ENCODE measurements at regions not wholly inside any gene's neighbourhood (a gene's known extent, or its start where the extent isn't known, plus 50 kb on each side); places are given as distances from the start of the nearest gene placed in this dataset.
A peak's percentile ranks its signal among the peaks of the same experiment; 100 is the strongest.

DNA sequence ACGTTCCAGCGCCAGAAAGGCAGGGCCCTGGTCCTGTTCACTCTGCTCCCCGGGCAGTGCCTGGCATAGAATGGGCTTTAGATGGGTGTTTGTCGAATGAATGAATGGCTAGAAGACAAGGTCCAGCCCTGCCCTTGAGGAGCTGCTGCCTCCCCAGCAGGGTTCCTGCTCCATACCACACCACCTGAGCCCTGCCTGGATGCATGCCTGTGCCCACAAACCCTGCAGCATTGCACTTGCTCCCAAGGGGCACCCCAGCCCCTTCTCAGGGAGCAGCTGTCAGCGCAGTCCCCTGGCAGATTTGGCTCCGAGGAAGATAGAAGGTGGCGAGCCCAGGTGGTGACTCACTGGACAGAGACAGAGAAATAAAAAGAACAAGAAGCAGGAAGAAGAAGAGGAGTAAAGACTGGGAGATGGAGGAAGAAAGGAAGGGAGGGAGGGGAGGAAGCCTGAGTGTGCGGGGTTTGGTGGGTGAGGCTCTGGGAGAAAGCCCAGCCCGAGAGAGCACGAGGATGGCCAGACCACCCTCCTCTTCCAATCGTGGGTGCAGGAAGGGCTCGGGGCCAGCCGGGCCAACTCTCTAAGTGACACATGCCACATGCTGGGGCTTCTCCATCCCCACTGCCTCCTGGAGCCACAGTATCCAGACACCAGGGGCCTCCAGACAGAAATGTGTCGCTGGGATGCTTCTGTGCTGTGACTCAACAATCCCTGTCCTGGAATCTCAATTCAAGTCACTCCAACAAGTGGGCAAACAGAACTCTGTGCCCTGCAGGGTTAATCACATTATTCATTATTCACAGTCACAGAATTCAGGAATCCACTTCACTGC is 1474.3 kb downstream of the BRD1 start:
- H3K36me3 ChIP-seq (ENCODE audit: control insufficient read depth, insufficient read depth, low read length), result no peaks in the 10 kb centered on the region
- no peaks in the 10 kb centered on the region for H3K27me3 ChIP-seq (ENCODE audit: control insufficient read depth, insufficient read depth, low read length)
- DNase-seq (ENCODE audit: low read depth), result no peak
- no peak for FAIRE-seq
- no peak overlapping the region for H3K4me3 ChIP-seq (ENCODE audit: low read depth, low read length)
- no peak for TF ChIP-seq CTCF (IDR thresholded peaks at IDR 0.05; ENCODE audit: insufficient read depth, low read length, severe bottlenecking)

GRCh38 chr22:48352086-48352911 is 1475.4 kb downstream of the BRD1 start:
- H3K36me3 ChIP-seq (ENCODE audit: control insufficient read depth, insufficient read depth, low read length), result no peaks in the 10 kb centered on the region
- H3K4me3 ChIP-seq (ENCODE audit: low read depth, low read length), result no peak overlapping the region
- TF ChIP-seq CTCF (IDR thresholded peaks at IDR 0.05; ENCODE audit: insufficient read depth, low read length, severe bottlenecking), result no peak
- FAIRE-seq (no peak), DNase-seq (ENCODE audit: low read depth) (no peak)
- H3K27me3 ChIP-seq (ENCODE audit: control insufficient read depth, insufficient read depth, low read length), result no peaks in the 10 kb centered on the region

DNA sequence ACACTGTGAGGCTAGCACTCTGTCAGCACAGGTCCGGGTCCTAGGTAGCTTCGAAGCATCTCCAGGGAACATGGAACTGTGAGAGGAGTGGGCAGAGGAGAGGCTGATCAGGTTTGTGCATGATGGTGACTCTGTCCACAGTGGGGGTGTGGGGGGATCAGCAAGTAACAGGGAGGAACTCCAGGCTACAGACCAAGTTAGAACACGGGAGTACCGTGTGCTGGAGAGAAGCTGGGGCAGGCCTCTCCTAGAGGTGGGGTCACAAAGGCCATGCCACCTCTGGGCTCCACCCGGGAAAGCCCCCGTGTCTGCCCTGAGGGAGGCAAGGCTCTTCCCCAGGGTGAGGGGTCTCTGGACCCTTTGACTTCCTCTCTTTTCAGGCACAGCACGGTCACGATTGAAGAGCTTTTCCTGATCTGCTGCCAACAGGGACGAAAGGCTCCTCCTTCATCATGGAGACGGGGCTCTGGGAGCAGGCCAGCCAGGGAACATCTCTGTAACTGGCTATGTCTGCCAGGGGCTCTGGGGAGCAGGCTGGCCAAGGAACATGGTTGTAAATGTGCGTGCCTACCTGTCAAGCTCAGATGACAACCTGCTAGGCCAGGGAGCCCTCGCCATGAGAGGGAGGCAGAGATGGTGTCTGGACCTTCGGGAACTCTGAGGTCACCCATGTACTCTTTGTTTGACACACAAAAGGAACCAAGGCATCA is 1476.1 kb downstream of the BRD1 start:
- no peak for DNase-seq (ENCODE audit: low read depth)
- Histone ChIP-seq H3K4me3 (ENCODE audit: low read depth, low read length) (no peak overlapping the region), H3K27me3 (ENCODE audit: control insufficient read depth, insufficient read depth, low read length) (no peaks in the 10 kb centered on the region), H3K36me3 (ENCODE audit: control insufficient read depth, insufficient read depth, low read length) (no peaks in the 10 kb centered on the region)
- FAIRE-seq, result no peak
- TF ChIP-seq CTCF (IDR thresholded peaks at IDR 0.05; ENCODE audit: insufficient read depth, low read length, severe bottlenecking), result no peak

- H3K27me3 ChIP-seq (ENCODE audit: control insufficient read depth, insufficient read depth, low read length), result no peaks in the 10 kb centered on the region
- FAIRE-seq, result no peak
- H3K36me3 ChIP-seq (ENCODE audit: control insufficient read depth, insufficient read depth, low read length), result no peaks in the 10 kb centered on the region
- no peak for TF ChIP-seq CTCF (IDR thresholded peaks at IDR 0.05; ENCODE audit: insufficient read depth, low read length, severe bottlenecking)
- DNase-seq (ENCODE audit: low read depth), result no peak
- H3K4me3 ChIP-seq (ENCODE audit: low read depth, low read length), result no peak overlapping the region
Observed at GRCh38 chr22:48350456-48350855, 1477.2 kb downstream of the BRD1 start.

DNA sequence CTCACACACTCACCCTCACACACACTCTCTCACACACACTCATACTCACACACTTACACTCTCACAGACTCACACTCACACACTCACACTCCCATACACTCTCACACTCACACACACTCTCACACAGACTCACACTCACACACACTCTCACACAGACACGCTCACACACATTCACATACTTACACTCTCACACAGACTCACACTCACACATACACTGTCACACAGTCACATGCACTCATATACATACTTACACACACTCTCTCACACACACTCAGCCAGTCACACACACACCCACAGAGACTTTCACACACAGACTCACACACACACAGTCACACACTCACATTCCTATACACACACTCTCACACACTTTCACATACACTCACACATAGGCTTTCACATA is 1478.8 kb downstream of the BRD1 start:
- TF ChIP-seq CTCF (IDR thresholded peaks at IDR 0.05; ENCODE audit: insufficient read depth, low read length, severe bottlenecking), result no peak
- H3K36me3 ChIP-seq (ENCODE audit: control insufficient read depth, insufficient read depth, low read length), result no peaks in the 10 kb centered on the region
- H3K4me3 ChIP-seq (ENCODE audit: low read depth, low read length), result no peak overlapping the region
- DNase-seq (ENCODE audit: low read depth), result no peak
- FAIRE-seq, result peak; percentile 86
- H3K27me3 ChIP-seq (ENCODE audit: control insufficient read depth, insufficient read depth, low read length), result no peaks in the 10 kb centered on the region

Measured in bronchial epithelial cell (primary cell).